HFFc6 (cell line): ENCODE measurements at regions not wholly inside any gene's neighbourhood (a gene's known extent, or its start where the extent isn't known, plus 50 kb on each side); places are given as distances from the start of the nearest gene placed in this dataset.

Experiments
- DNase-seq: peaks from one replicate; pipeline ENCODE4 v3.0.0-alpha.2; 2018
- H3K27ac Mint-ChIP-seq: 2 replicates; pipeline ENCODE4 v1.8.0; 2020; ENCODE audit warnings: mild to moderate bottlenecking, mixed read lengths
- H3K27me3 Mint-ChIP-seq: 2 replicates; pipeline ENCODE4 v1.8.0; 2021; ENCODE audit warnings: mild to moderate bottlenecking, moderate library complexity, mixed read lengths; ENCODE audit not compliant: insufficient read depth
- H3K36me3 Mint-ChIP-seq: 2 replicates; pipeline ENCODE4 v1.8.0; 2021; ENCODE audit warnings: low read depth, mixed read lengths
- H3K4me1 Mint-ChIP-seq: 2 replicates; pipeline ENCODE4 v1.8.0; 2020; ENCODE audit warnings: low read depth, mixed read lengths
- H3K4me3 Mint-ChIP-seq: 2 replicates; pipeline ENCODE4 v1.8.0; 2020; ENCODE audit warnings: mild to moderate bottlenecking, moderate library complexity, mixed read lengths
- H3K9me3 Mint-ChIP-seq: 2 replicates; pipeline ENCODE4 v1.8.0; 2020; ENCODE audit warnings: mild to moderate bottlenecking, mixed read lengths
- CTCF ChIP-seq: fragments of 200-600 bp; sonication (generic); IDR thresholded peaks from 2 replicates; pipeline ENCODE4 v1.5.0; 2021; ENCODE audit warnings: antibody characterized with exemption, mild to moderate bottlenecking

- peaks cover 4% of the 10 kb centered on the region; the same call in 1 of the 2 replicates for H3K9me3 Mint-ChIP-seq
- no peak overlapping the region for H3K4me3 Mint-ChIP-seq
- H3K4me1 Mint-ChIP-seq = peaks cover 20% of the 10 kb centered on the region
- peaks cover 5% of the 10 kb centered on the region; the same call in 1 of the 2 replicates for H3K36me3 Mint-ChIP-seq
- no peak for TF ChIP-seq CTCF
- no peak overlapping the region for H3K27ac Mint-ChIP-seq
- DNase-seq = no peak
- H3K27me3 Mint-ChIP-seq = peaks cover 3% of the 10 kb centered on the region
These were observed 216.4 kb downstream of the ANKRD60 start for GRCh38 chr20:58011947-58012610.

GRCh38 chr20:58011106-58011946 lies 217.1 kb downstream of the ANKRD60 start:
- DNase-seq = no peak
- H3K27ac Mint-ChIP-seq = no peak overlapping the region
- H3K9me3 Mint-ChIP-seq = peaks cover 4% of the 10 kb centered on the region; the same call in 1 of the 2 replicates
- H3K4me3 Mint-ChIP-seq = no peak overlapping the region
- peaks cover 3% of the 10 kb centered on the region for H3K27me3 Mint-ChIP-seq
- TF ChIP-seq CTCF = no peak
- peaks cover 13% of the 10 kb centered on the region for H3K4me1 Mint-ChIP-seq
- peaks cover 5% of the 10 kb centered on the region; the same call in 1 of the 2 replicates for H3K36me3 Mint-ChIP-seq

GRCh38 chr20:58010666-58011065 lies 217.8 kb downstream of the ANKRD60 start:
- DNase-seq = no peak
- no peak overlapping the region for H3K27ac Mint-ChIP-seq
- peaks cover 11% of the 10 kb centered on the region for H3K4me1 Mint-ChIP-seq
- H3K9me3 Mint-ChIP-seq = peaks cover 1% of the 10 kb centered on the region; the same call in 1 of the 2 replicates
- H3K36me3 Mint-ChIP-seq = peaks cover 2% of the 10 kb centered on the region; the same call in 1 of the 2 replicates
- peaks cover 3% of the 10 kb centered on the region for H3K27me3 Mint-ChIP-seq
- TF ChIP-seq CTCF = no peak
- H3K4me3 Mint-ChIP-seq = no peak overlapping the region

GRCh38 chr20:58010186-58010585 lies 218.3 kb downstream of the ANKRD60 start:
- DNase-seq = no peak
- H3K36me3 Mint-ChIP-seq = no peaks in the 10 kb centered on the region
- H3K9me3 Mint-ChIP-seq = no peaks in the 10 kb centered on the region
- no peak overlapping the region for H3K4me3 Mint-ChIP-seq
- H3K27me3 Mint-ChIP-seq = peaks cover 3% of the 10 kb centered on the region
- H3K27ac Mint-ChIP-seq = no peak overlapping the region
- no peak for TF ChIP-seq CTCF
- H3K4me1 Mint-ChIP-seq = peaks cover 11% of the 10 kb centered on the region

GRCh38 chr20:58008866-58009265 lies 219.6 kb downstream of the ANKRD60 start:
- no peak for DNase-seq
- Mint-ChIP-seq H3K9me3 (peaks cover 4% of the 10 kb centered on the region; the same call in 1 of the 2 replicates), H3K36me3 (0 out of 2 replicates have a peak, but pooled peaks cover 5% of the 10 kb centered on the region), H3K27me3 (peaks cover 4% of the 10 kb centered on the region), H3K27ac (no peak overlapping the region), H3K4me3 (no peak overlapping the region), H3K4me1 (no peaks in the 10 kb centered on the region)
- TF ChIP-seq CTCF = no peak
